ENCODE measurements at regions not wholly inside any gene's neighbourhood (a gene's known extent, or its start where the extent isn't known, plus 50 kb on each side); places are given as distances from the start of the nearest gene placed in this dataset.
"Not testable (repeated sequence)": the region's sequence is repeated elsewhere in the genome, so short reads cannot be mapped to it uniquely, and the experiment has no call there.

- H3K4me3 ChIP-seq (replicated peaks; ENCODE audit: low read depth, low read length) = no peak overlapping the region
- no peak for TF ChIP-seq CTCF (IDR thresholded peaks at IDR 0.05; ENCODE audit: insufficient read depth, low read length, poor library complexity, severe bottlenecking)
- no peak for DNase-seq (ENCODE audit: extremely low read depth, insufficient read length)
- no peaks in the 10 kb centered on the region for H3K27me3 ChIP-seq (replicated peaks; ENCODE audit: control insufficient read depth, insufficient read depth, low read length)
- no peaks in the 10 kb centered on the region for H3K36me3 ChIP-seq (ENCODE audit: control insufficient read depth, insufficient read depth, low read length)
Measured at GRCh38 chr3:115287198-115287597, 140.1 kb upstream of the ZBTB20 start.

GRCh38 chr3:115292131-115292530 is 145.0 kb upstream of the ZBTB20 start:
- Histone ChIP-seq H3K36me3 (ENCODE audit: control insufficient read depth, insufficient read depth, low read length) (no peaks in the 10 kb centered on the region), H3K27me3 (replicated peaks; ENCODE audit: control insufficient read depth, insufficient read depth, low read length) (no peaks in the 10 kb centered on the region), H3K4me3 (replicated peaks; ENCODE audit: low read depth, low read length) (no peak overlapping the region)
- no peak for TF ChIP-seq CTCF (IDR thresholded peaks at IDR 0.05; ENCODE audit: insufficient read depth, low read length, poor library complexity, severe bottlenecking)
- DNase-seq (ENCODE audit: extremely low read depth, insufficient read length) = no peak

- H3K4me3 ChIP-seq (replicated peaks; ENCODE audit: low read depth, low read length) = no peak overlapping the region
- no peak for DNase-seq (ENCODE audit: extremely low read depth, insufficient read length)
- no peak for TF ChIP-seq CTCF (IDR thresholded peaks at IDR 0.05; ENCODE audit: insufficient read depth, low read length, poor library complexity, severe bottlenecking)
- H3K27me3 ChIP-seq (replicated peaks; ENCODE audit: control insufficient read depth, insufficient read depth, low read length) = no peaks in the 10 kb centered on the region
- no peaks in the 10 kb centered on the region for H3K36me3 ChIP-seq (ENCODE audit: control insufficient read depth, insufficient read depth, low read length)
Measured at GRCh38 chr3:115292677-115293165, 145.6 kb upstream of the ZBTB20 start.

GRCh38 chr3:115293321-115293720 is 146.2 kb upstream of the ZBTB20 start:
- no peaks in the 10 kb centered on the region for H3K27me3 ChIP-seq (replicated peaks; ENCODE audit: control insufficient read depth, insufficient read depth, low read length)
- no peak for TF ChIP-seq CTCF (IDR thresholded peaks at IDR 0.05; ENCODE audit: insufficient read depth, low read length, poor library complexity, severe bottlenecking)
- DNase-seq (ENCODE audit: extremely low read depth, insufficient read length) = no peak
- H3K4me3 ChIP-seq (replicated peaks; ENCODE audit: low read depth, low read length) = no peak overlapping the region
- no peaks in the 10 kb centered on the region for H3K36me3 ChIP-seq (ENCODE audit: control insufficient read depth, insufficient read depth, low read length)

GRCh38 chr3:115301364-115301860 is 154.3 kb upstream of the ZBTB20 start:
- H3K4me3 ChIP-seq (replicated peaks; ENCODE audit: low read depth, low read length) = no peak overlapping the region
- no peaks in the 10 kb centered on the region for H3K27me3 ChIP-seq (replicated peaks; ENCODE audit: control insufficient read depth, insufficient read depth, low read length)
- no peaks in the 10 kb centered on the region for H3K36me3 ChIP-seq (ENCODE audit: control insufficient read depth, insufficient read depth, low read length)
- no peak for DNase-seq (ENCODE audit: extremely low read depth, insufficient read length)
- no peak for TF ChIP-seq CTCF (IDR thresholded peaks at IDR 0.05; ENCODE audit: insufficient read depth, low read length, poor library complexity, severe bottlenecking)

- not testable (repeated sequence) for H3K27me3 ChIP-seq (replicated peaks; ENCODE audit: control insufficient read depth, insufficient read depth, low read length); H3K36me3 ChIP-seq (ENCODE audit: control insufficient read depth, insufficient read depth, low read length); H3K4me3 ChIP-seq (replicated peaks; ENCODE audit: low read depth, low read length); DNase-seq (ENCODE audit: extremely low read depth, insufficient read length)
Measured at GRCh38 chr3:115317953-115318352, 170.9 kb upstream of the ZBTB20 start.
